Endothelial cell of umbilical vein (primary cell): ENCODE measurements at regions not wholly inside any gene's neighbourhood (a gene's known extent, or its start where the extent isn't known, plus 50 kb on each side); places are given as distances from the start of the nearest gene placed in this dataset.

Experiments
- BruUV-seq: library from RNA; stranded (reverse); fragments of 400-500 nt; replicated peaks from 2 replicates; lab custom pipeline; 2021; lab: Mats Ljungman, UMichigan
- CTCF ChIA-PET: fragments of 300-600, 350-600 bp; sonication (Branson Sonifier 250); formaldehyde crosslinking; loops from one replicate; lab custom pipeline; 2021; ENCODE audit warnings: antibody characterized with exemption, inconsistent platforms; lab: Charles Lee
- POLR2A ChIA-PET: fragments of 300-600, 350-600 bp; sonication (Branson Sonifier 250); formaldehyde crosslinking; loops from one replicate; lab custom pipeline; 2021; ENCODE audit warnings: antibody characterized with exemption, inconsistent platforms; lab: Charles Lee
- DNase-seq: peaks from one replicate; pipeline ENCODE4 v3.0.0-alpha.2; 2011; ENCODE audit warnings: low read depth, low spot score
- FAIRE-seq: peaks from 2 replicates; lab custom pipeline; 2011; peaks lifted over from hg19 to GRCh38; lab: Jason Lieb, UNC
- H2AFZ ChIP-seq: 2 replicates; pipeline ENCODE4 v1.6.0; 2012; ENCODE audit warnings: low read depth, low read length, control low read depth, inconsistent platforms
- H3K27ac ChIP-seq: 2 replicates; pipeline ENCODE4 v1.5.1; 2011; ENCODE audit warnings: low read depth, mild to moderate bottlenecking, control low read depth, low read length, moderate library complexity; ENCODE audit not compliant: insufficient read depth
- H3K27me3 ChIP-seq, 2 experiments: 2 replicates each; pipeline versions ENCODE4 v1.6.0 to v1.6.1; 2011; ENCODE audit warnings: low read length in 2 of 2, mixed read lengths in 1 of 2; ENCODE audit not compliant: control insufficient read depth in 2 of 2, insufficient read depth in 2 of 2
- H3K36me3 ChIP-seq, 2 experiments: 2 replicates in 1 of 2; 3 replicates in 1 of 2; pipeline ENCODE4 v1.5.1; 2011; ENCODE audit warnings: low read length in 2 of 2, mild to moderate bottlenecking in 1 of 2, moderate library complexity in 1 of 2; ENCODE audit not compliant: control insufficient read depth in 2 of 2, insufficient read depth in 2 of 2; ENCODE audit errors: extremely low read depth in 1 of 2
- H3K4me1 ChIP-seq: 3 replicates; pipeline ENCODE4 v1.5.1; 2011; ENCODE audit warnings: mild to moderate bottlenecking, low read length; ENCODE audit not compliant: control insufficient read depth, insufficient read depth; ENCODE audit errors: extremely low read depth
- H3K4me2 ChIP-seq: 2 replicates; pipeline ENCODE4 v1.6.1; 2011; ENCODE audit warnings: low read length, control low read depth, mixed read lengths; ENCODE audit not compliant: insufficient read depth
- H3K4me3 ChIP-seq, 3 experiments: fragments of 200-600 bp in 1 of 3; sonication (generic), shearing (Covaris generic) in 1 of 3; replicated peaks in 1 of 3; 2 replicates each; pipeline ENCODE4 v1.5.1; 2011 to 2016; ENCODE audit warnings: control low read depth in 3 of 3, low read length in 3 of 3, mild to moderate bottlenecking in 2 of 3, inconsistent platforms in 1 of 3, low read depth in 1 of 3, moderate library complexity in 1 of 3; ENCODE audit not compliant: insufficient read depth in 1 of 3
- H3K79me2 ChIP-seq: 2 replicates; pipeline ENCODE4 v1.6.0; 2012; ENCODE audit warnings: low read length, inconsistent platforms; ENCODE audit not compliant: control insufficient read depth, insufficient read depth
- H3K9ac ChIP-seq: replicated peaks from 2 replicates; pipeline ENCODE3; 2011; ENCODE audit warnings: low read length, control low read depth; ENCODE audit not compliant: insufficient read depth; ENCODE audit errors: extremely low read depth
- H3K9me1 ChIP-seq: replicated peaks from 3 replicates; pipeline ENCODE4 v1.6.0; 2011; ENCODE audit warnings: mild to moderate bottlenecking, low read length; ENCODE audit not compliant: control insufficient read depth, insufficient read depth; ENCODE audit errors: extremely low read depth
- H3K9me3 ChIP-seq: replicated peaks from 2 replicates; pipeline ENCODE4 v1.5.1; 2012; ENCODE audit warnings: low read length, inconsistent platforms; ENCODE audit not compliant: control insufficient read depth, insufficient read depth
- H4K20me1 ChIP-seq: replicated peaks from 2 replicates; pipeline ENCODE3; 2011; ENCODE audit warnings: mild to moderate bottlenecking, low read length; ENCODE audit not compliant: control insufficient read depth, insufficient read depth; ENCODE audit errors: extremely low read depth
- CTCF ChIP-seq, 2 donors: IDR thresholded peaks; 1 replicate in 1 of 2; 2 replicates in 1 of 2; pipeline ENCODE4 v1.5.1; 2011; ENCODE audit warnings: low read length in 2 of 2, mild to moderate bottlenecking in 2 of 2, moderate library complexity in 2 of 2, control low read depth in 1 of 2, inconsistent platforms in 1 of 2, low read depth in 1 of 2; ENCODE audit not compliant: insufficient read depth in 1 of 2; ENCODE audit errors: extremely low read depth in 1 of 2
- EZH2 ChIP-seq: IDR thresholded peaks from 2 replicates; pipeline ENCODE4 v1.6.1; 2012; ENCODE audit warnings: borderline replicate concordance, low read depth, mild to moderate bottlenecking, moderate library complexity, low read length, inconsistent platforms; ENCODE audit not compliant: severe bottlenecking
- FOS ChIP-seq: IDR thresholded peaks from 2 replicates; pipeline ENCODE4 v1.6.1; 2011; ENCODE audit warnings: mild to moderate bottlenecking, low read length, moderate library complexity, borderline replicate concordance; ENCODE audit not compliant: insufficient read depth
- GATA2 ChIP-seq: IDR thresholded peaks from 2 replicates; pipeline ENCODE4 v1.7.0; 2011; ENCODE audit warnings: low read depth, mild to moderate bottlenecking, moderate library complexity, mixed read lengths, low read length; ENCODE audit not compliant: insufficient read length, insufficient read depth
- JUN ChIP-seq: IDR thresholded peaks from 2 replicates; pipeline ENCODE4 v1.6.1; 2011; ENCODE audit warnings: borderline replicate concordance, low read depth; ENCODE audit not compliant: insufficient read length, insufficient read depth
- MAX ChIP-seq: IDR thresholded peaks from 2 replicates; pipeline ENCODE4 v1.6.1; 2011; ENCODE audit not compliant: insufficient read depth, insufficient read length
- MYC ChIP-seq: IDR thresholded peaks from one replicate; pipeline ENCODE4 v1.6.1; 2011; ENCODE audit warnings: mild to moderate bottlenecking, low read depth, low read length
- POLR2A ChIP-seq: IDR thresholded peaks from 2 replicates; pipeline ENCODE4 v1.6.1; 2012; ENCODE audit warnings: low read depth, mild to moderate bottlenecking, control low read depth, low read length
- POLR2AphosphoS5 ChIP-seq: IDR thresholded peaks from 2 replicates; pipeline ENCODE4 v1.6.1; 2012; ENCODE audit warnings: low read depth, mild to moderate bottlenecking, control low read depth, low read length, moderate library complexity; ENCODE audit not compliant: insufficient read depth
- dilution Hi-C: fragments of 300-500 bp; cut with MboI; formaldehyde crosslinking; loops from one replicate; pipeline ENCODE4 v1.15.0; 2019; ENCODE audit warnings: low sequenced_read_pairs; ENCODE audit not compliant: extremely low pct_ligation_motif_present
- intact Hi-C: fragments of 100-400 bp; cut with micrococcal nuclease; formaldehyde crosslinking; loops from one replicate; pipeline ENCODE4 v1.10.0; 2022

GRCh38 chr5:72615061-72615460 lies 107.9 kb upstream of the ZNF366 start:
- Histone ChIP-seq H3K36me3 (no peaks in the 10 kb centered on the region), H4K20me1 (no peaks in the 10 kb centered on the region), H3K9ac (no peak overlapping the region), H3K27me3 (no peaks in the 10 kb centered on the region), H3K9me3 (no peaks in the 10 kb centered on the region), H3K9me1 (no peaks in the 10 kb centered on the region), H3K4me2 (no peak overlapping the region), H3K27ac (no peak overlapping the region), H3K79me2 (no peaks in the 10 kb centered on the region), H3K4me1 (peaks cover 4% of the 10 kb centered on the region), H2AFZ (no peak overlapping the region), H3K4me3 (no peak overlapping the region)
- CTCF ChIA-PET: no interaction called here
- BruUV-seq: no TSS peak
- POLR2A ChIA-PET: no interaction called here
- TF ChIP-seq JUN (no peak), MAX (no peak), FOS (no peak), CTCF (IDR thresholded peaks at IDR 0.05; ENCODE audit: extremely low read depth in 1 of 2, insufficient read depth in 1 of 2, low read depth in 1 of 2, low read length in 2 of 2) (no peak), MYC (no peak), EZH2 (no peak), POLR2A (no peak), POLR2AphosphoS5 (no peak), GATA2 (no peak)
- FAIRE-seq: no peak
- intact Hi-C loops (no loop called here), dilution Hi-C loops (no loop called here)
- no peak for DNase-seq
